ENCODE measurements at regions not wholly inside any gene's neighbourhood (a gene's known extent, or its start where the extent isn't known, plus 50 kb on each side); places are given as distances from the start of the nearest gene placed in this dataset.

- no peak for DNase-seq
These were observed 212.2 kb upstream of the HTR2A start for GRCh38 chr13:47109028-47109427.

GRCh38 chr13:47100214-47100853, 203.5 kb upstream of the HTR2A start:
- DNase-seq: no peak

GRCh38 chr13:47094734-47095434, 198.0 kb upstream of the HTR2A start:
- DNase-seq: no peak

- DNase-seq: no peak
These were observed 195.3 kb upstream of the HTR2A start for GRCh38 chr13:47092202-47092601.

GRCh38 chr13:47087841-47088240, 191.0 kb upstream of the HTR2A start:
- no peak for DNase-seq

GRCh38 chr13:47087241-47087640, 190.4 kb upstream of the HTR2A start:
- no peak for DNase-seq

GRCh38 chr13:47085346-47085745, 188.5 kb upstream of the HTR2A start:
- DNase-seq: no peak

DNA sequence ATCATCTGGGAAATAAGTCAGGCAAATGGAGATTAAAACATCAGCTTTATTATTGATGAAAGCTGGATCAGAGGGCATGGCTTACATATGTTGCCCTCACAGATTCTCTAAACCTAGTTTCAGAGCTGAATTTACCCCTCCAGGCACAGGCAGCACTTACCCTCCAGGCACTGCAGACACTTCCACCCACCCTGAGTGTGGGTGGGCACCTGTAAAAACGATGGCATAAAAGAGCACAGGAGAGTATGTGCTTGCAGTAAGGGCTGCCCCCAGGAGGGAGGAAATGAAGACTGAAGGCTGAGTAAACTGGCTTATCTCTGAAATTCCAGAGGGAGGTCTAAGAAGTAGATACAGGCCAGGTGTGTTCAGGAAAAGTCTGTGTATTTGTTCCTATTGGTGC, 185.0 kb upstream of the HTR2A start:
- DNase-seq: no peak

DNA sequence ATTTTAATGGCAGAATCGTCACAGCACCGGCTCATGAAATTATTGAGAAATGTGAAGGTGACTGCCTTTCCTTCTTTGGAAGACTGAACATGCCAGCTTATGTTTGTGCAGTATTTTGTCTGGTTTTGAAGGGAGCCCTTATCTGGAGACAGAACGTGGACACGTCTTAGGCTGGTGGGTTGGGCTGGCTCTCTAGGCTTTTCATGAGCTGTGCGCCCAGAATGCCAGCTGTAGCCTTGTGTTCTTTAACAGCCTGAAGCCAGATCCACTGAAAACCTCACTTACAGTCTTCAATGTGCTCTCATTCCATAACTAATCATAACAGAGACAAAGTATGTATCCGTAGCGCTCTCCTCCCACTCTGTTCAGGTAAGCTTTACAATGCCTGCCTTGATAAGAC, 184.4 kb upstream of the HTR2A start:
- DNase-seq: no peak

- DNase-seq: no peak
These were observed 183.8 kb upstream of the HTR2A start for GRCh38 chr13:47080621-47081020.

DNA sequence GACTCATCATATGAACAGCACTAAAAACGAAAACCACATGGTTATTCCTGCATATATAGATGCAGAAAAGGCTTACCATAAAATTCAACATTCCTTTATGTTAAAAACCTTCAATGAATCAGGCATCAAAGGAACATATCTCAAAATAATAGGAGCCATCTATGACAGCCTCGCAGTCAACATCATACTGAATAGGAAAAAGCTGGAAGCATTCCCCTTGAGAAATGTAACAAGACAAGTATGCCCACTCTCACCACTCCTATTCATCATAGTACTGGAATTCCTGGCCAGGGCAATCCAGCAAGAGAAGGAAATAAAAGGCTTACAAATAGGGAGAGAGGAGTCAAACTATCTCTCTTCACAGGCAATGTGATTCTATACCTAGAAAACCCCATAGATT, 179.6 kb upstream of the HTR2A start:
- no peak for DNase-seq

DNA sequence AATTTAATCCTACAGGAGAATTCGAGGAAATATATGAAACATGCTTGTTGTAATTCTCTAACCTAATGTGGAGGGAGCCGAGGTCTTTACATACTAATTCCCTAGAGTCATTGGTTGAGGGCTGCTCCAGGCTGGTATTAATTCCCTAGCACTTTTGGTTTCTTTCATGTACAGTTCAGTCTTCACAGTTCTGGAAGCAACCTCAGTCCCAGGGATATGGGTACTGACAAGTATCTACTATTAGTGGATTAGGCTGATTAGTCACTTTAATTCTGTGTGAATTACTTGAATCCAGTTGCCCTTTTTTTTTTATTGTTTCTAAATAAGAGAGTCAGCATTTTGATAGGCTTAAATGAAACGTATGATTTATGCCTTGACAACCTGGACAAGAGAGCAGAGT, 172.3 kb upstream of the HTR2A start:
- no peak for DNase-seq

- no peak for DNase-seq
These were observed 170.5 kb upstream of the HTR2A start for GRCh38 chr13:47067306-47067705.

DNA sequence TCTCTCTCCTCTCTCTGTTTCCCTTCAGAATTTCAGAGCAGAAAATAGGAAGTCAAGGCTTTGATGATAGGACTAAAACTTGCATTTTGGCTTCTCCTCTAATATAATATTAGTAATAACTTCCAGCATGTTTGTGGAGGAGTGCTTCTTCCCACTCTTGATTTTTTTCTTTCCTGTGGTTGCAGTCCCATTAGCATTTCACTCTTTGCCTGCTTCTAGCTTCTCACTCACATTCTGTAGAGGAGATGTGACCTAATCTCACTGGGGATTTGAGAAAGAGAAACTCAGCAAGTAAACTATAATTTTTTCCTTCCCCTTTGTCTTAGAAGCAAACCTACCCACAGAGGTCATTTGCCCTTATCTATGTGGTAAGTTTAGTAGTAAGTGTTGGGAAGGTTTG, 169.4 kb upstream of the HTR2A start:
- DNase-seq: no peak

DNA sequence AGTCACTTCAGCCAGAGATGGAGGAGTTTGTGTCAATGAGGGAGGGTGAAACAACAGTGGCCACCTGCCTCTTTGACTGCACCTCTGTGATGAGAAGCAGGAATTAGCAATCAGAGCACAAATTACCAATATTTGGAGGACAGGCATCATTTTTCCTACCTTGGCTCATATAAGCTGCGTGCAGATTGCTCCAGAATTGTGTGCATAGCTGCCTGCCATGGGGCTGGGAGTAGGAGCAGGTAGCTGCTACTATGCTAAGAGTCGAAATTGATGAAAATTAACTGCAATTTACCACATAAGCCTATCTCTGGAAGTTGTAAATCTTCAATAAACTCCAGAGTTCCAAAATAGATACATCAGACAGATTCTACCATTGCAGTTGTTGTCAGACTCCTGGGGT, 167.5 kb upstream of the HTR2A start:
- DNase-seq: no peak

GRCh38 chr13:47049276-47049989, 152.6 kb upstream of the HTR2A start:
- no peak for DNase-seq

DNA sequence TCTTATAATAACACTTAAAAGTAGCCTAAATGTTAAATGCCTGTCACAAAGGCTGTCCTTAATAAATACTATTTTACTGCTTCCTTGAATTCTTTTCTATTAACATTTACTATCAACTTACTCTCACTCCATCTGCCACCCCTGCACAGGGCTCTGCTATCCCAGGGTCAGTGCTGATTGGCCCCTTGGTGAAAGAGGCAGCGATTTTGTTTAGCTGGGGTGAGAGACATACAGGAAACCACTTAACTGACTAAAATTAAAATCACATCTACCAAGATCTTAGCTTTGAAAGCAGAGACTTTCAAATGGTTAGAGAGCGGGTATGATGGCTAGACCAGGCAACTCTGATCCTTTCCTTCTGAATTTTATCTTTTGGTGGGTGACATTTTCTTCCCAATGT, 149.9 kb upstream of the HTR2A start:
- no peak for DNase-seq

GRCh38 chr13:47044842-47045241, 148.0 kb upstream of the HTR2A start:
- DNase-seq: no peak

- no peak for DNase-seq
These were observed 142.3 kb upstream of the HTR2A start for GRCh38 chr13:47039106-47039505.

GRCh38 chr13:47038188-47038587, 141.3 kb upstream of the HTR2A start:
- no peak for DNase-seq

GRCh38 chr13:47036294-47037008, 139.6 kb upstream of the HTR2A start:
- DNase-seq: no peak

GRCh38 chr13:47033216-47033615, 136.4 kb upstream of the HTR2A start:
- DNase-seq: no peak

- no peak for DNase-seq
These were observed 131.1 kb upstream of the HTR2A start for GRCh38 chr13:47027780-47028437.
